ENCODE measurements at regions not wholly inside any gene's neighbourhood (a gene's known extent, or its start where the extent isn't known, plus 50 kb on each side); places are given as distances from the start of the nearest gene placed in this dataset.

- ChIA-PET POLR2A (no interaction called here), CTCF (no interaction called here)
- TF ChIP-seq BHLHE40 (IDR thresholded peaks at IDR 0.05; ENCODE audit: borderline replicate concordance) (no peak), FOXA1 (IDR thresholded peaks at IDR 0.05) (no peak), NFRKB (IDR thresholded peaks at IDR 0.05) (no peak), FOXM1 (IDR thresholded peaks at IDR 0.05; ENCODE audit: borderline replicate concordance) (no peak), SP1 (IDR thresholded peaks at IDR 0.05) (no peak), PKNOX1 (IDR thresholded peaks at IDR 0.05) (no peak), SUZ12 (IDR thresholded peaks at IDR 0.05) (no peak), LEF1 (IDR thresholded peaks at IDR 0.05; ENCODE audit: borderline replicate concordance) (no peak), HDGF (IDR thresholded peaks at IDR 0.05; ENCODE audit: borderline replicate concordance) (no peak), ZNF384 (IDR thresholded peaks at IDR 0.05) (no peak), TARDBP (IDR thresholded peaks at IDR 0.05) (no peak), ELF4 (IDR thresholded peaks at IDR 0.05) (no peak)
- DNase-seq (ENCODE audit: extremely low spot score): no peak
Observed at GRCh38 chr2:121998751-121999150, 243.3 kb downstream of the TSN start.

- TF ChIP-seq ARNT (IDR thresholded peaks at IDR 0.05) (no peak), L3MBTL2 (conservative IDR thresholded peaks at IDR 0.05) (no peak), FOXK2 (IDR thresholded peaks at IDR 0.05) (no peak), HDGF (IDR thresholded peaks at IDR 0.05; ENCODE audit: borderline replicate concordance) (no peak), ZNF384 (IDR thresholded peaks at IDR 0.05) (no peak), TARDBP (IDR thresholded peaks at IDR 0.05) (no peak), NFRKB (IDR thresholded peaks at IDR 0.05) (no peak)
- CTCF ChIA-PET: no interaction called here
- DNase-seq (ENCODE audit: extremely low spot score): peak; percentile 26
- POLR2A ChIA-PET: no interaction called here
Observed at GRCh38 chr2:121999264-121999663, 243.8 kb downstream of the TSN start.

GRCh38 chr2:122000556-122001340, 245.3 kb downstream of the TSN start:
- POLR2A ChIA-PET: no interaction called here
- DNase-seq (ENCODE audit: extremely low spot score): no peak
- CTCF ChIA-PET: no interaction called here
- no peak for TF ChIP-seq CTBP1 (IDR thresholded peaks at IDR 0.05; ENCODE audit: borderline replicate concordance)

GRCh38 chr2:122001441-122001874, 246.0 kb downstream of the TSN start:
- DNase-seq (ENCODE audit: extremely low spot score): no peak

GRCh38 chr2:122003196-122003940, 247.9 kb downstream of the TSN start:
- POLR2A ChIA-PET: no interaction called here
- DNase-seq (ENCODE audit: extremely low spot score): no peak

More at GRCh38 chr2:122001441-122001874, 246.0 kb downstream of the TSN start:
- ChIA-PET CTCF (no interaction called here), POLR2A (no interaction called here)
- no peak for TF ChIP-seq CTBP1 (IDR thresholded peaks at IDR 0.05; ENCODE audit: borderline replicate concordance)
- TF ChIP-seq HDGF (IDR thresholded peaks at IDR 0.05; ENCODE audit: borderline replicate concordance): no peak
- TF ChIP-seq BHLHE40 (IDR thresholded peaks at IDR 0.05; ENCODE audit: borderline replicate concordance): no peak

GRCh38 chr2:122007126-122007525, 251.7 kb downstream of the TSN start:
- POLR2A ChIA-PET: no interaction called here
- CTCF ChIA-PET: no interaction called here
- no peak for DNase-seq (ENCODE audit: extremely low spot score)
- TF ChIP-seq L3MBTL2 (conservative IDR thresholded peaks at IDR 0.05) (no peak), SUZ12 (IDR thresholded peaks at IDR 0.05) (no peak), NFRKB (IDR thresholded peaks at IDR 0.05) (no peak), PKNOX1 (IDR thresholded peaks at IDR 0.05) (no peak), ZNF384 (IDR thresholded peaks at IDR 0.05) (no peak), TARDBP (IDR thresholded peaks at IDR 0.05) (no peak), BHLHE40 (IDR thresholded peaks at IDR 0.05; ENCODE audit: borderline replicate concordance) (no peak)

More at GRCh38 chr2:122003196-122003940, 247.9 kb downstream of the TSN start:
- no peak for TF ChIP-seq FOXM1 (IDR thresholded peaks at IDR 0.05; ENCODE audit: borderline replicate concordance)
- TF ChIP-seq ZNF384 (IDR thresholded peaks at IDR 0.05): no peak
- TF ChIP-seq HDGF (IDR thresholded peaks at IDR 0.05; ENCODE audit: borderline replicate concordance): no peak
- TF ChIP-seq NFRKB (IDR thresholded peaks at IDR 0.05): no peak
- TF ChIP-seq ELF4 (IDR thresholded peaks at IDR 0.05): no peak
- TF ChIP-seq TARDBP (IDR thresholded peaks at IDR 0.05): no peak
- no peak for TF ChIP-seq CTBP1 (IDR thresholded peaks at IDR 0.05; ENCODE audit: borderline replicate concordance)
- TF ChIP-seq L3MBTL2 (conservative IDR thresholded peaks at IDR 0.05): no peak
- no peak for TF ChIP-seq SP1 (IDR thresholded peaks at IDR 0.05)
- TF ChIP-seq ARNT (IDR thresholded peaks at IDR 0.05): no peak
- no peak for TF ChIP-seq LEF1 (IDR thresholded peaks at IDR 0.05; ENCODE audit: borderline replicate concordance)
- no peak for TF ChIP-seq SUZ12 (IDR thresholded peaks at IDR 0.05)
- no peak for TF ChIP-seq FOXA1 (IDR thresholded peaks at IDR 0.05)
- TF ChIP-seq FOXK2 (IDR thresholded peaks at IDR 0.05): no peak
- TF ChIP-seq BHLHE40 (IDR thresholded peaks at IDR 0.05; ENCODE audit: borderline replicate concordance): no peak
- no peak for TF ChIP-seq PKNOX1 (IDR thresholded peaks at IDR 0.05)
- CTCF ChIA-PET: no interaction called here

Measured in HEK293T (cell line).